Mesenchymal stem cell (in vitro differentiated cells and primary cell): ENCODE measurements at regions not wholly inside any gene's neighbourhood (a gene's known extent, or its start where the extent isn't known, plus 50 kb on each side); places are given as distances from the start of the nearest gene placed in this dataset.

ENCODE experiments used
- DNase-seq: peaks from one replicate; pipeline ENCODE4 v3.0.0-alpha.2; 2013
- H2AFZ ChIP-seq: one replicate; pipeline ENCODE4 v1.6.1; 2013; ENCODE audit warnings: low read depth, mild to moderate bottlenecking, control low read depth, inconsistent platforms, low read length, moderate library complexity
- H2AK5ac ChIP-seq: 2 replicates; pipeline ENCODE4 v1.6.1; 2013; ENCODE audit warnings: low read length, moderate library complexity, mild to moderate bottlenecking, inconsistent platforms; ENCODE audit not compliant: severe bottlenecking
- H2BK120ac ChIP-seq: one replicate; pipeline ENCODE4 v1.6.1; 2013; ENCODE audit warnings: low read depth, mild to moderate bottlenecking, inconsistent platforms, low read length, moderate library complexity
- H2BK12ac ChIP-seq, 2 experiments: one replicate each; pipeline ENCODE4 v1.6.1; 2013; ENCODE audit warnings: inconsistent platforms in 2 of 2, low read length in 2 of 2, mild to moderate bottlenecking in 2 of 2, moderate library complexity in 2 of 2, control low read depth in 1 of 2
- H2BK15ac ChIP-seq: one replicate; pipeline ENCODE4 v1.6.1; 2013; ENCODE audit warnings: mild to moderate bottlenecking, low read depth, inconsistent platforms; ENCODE audit not compliant: poor library complexity, severe bottlenecking
- H2BK5ac ChIP-seq: 2 replicates; pipeline ENCODE4 v1.6.1; 2013; ENCODE audit warnings: low read depth, mild to moderate bottlenecking, low read length, control low read depth, inconsistent platforms; ENCODE audit not compliant: poor library complexity, severe bottlenecking
- H3K14ac ChIP-seq, 2 experiments: one replicate each; pipeline ENCODE4 v1.6.1; 2013; ENCODE audit warnings: inconsistent platforms in 2 of 2, low read length in 2 of 2, control low read depth in 1 of 2, mild to moderate bottlenecking in 1 of 2, moderate library complexity in 1 of 2
- H3K18ac ChIP-seq, 2 experiments: one replicate each; pipeline ENCODE4 v1.6.1; 2013; ENCODE audit warnings: inconsistent platforms in 2 of 2, low read length in 2 of 2, control low read depth in 1 of 2, low read depth in 1 of 2, mild to moderate bottlenecking in 1 of 2
- H3K23ac ChIP-seq, 2 experiments: one replicate each; pipeline ENCODE4 v1.6.1; 2013; ENCODE audit warnings: inconsistent platforms in 2 of 2, low read length in 2 of 2, mild to moderate bottlenecking in 2 of 2, moderate library complexity in 2 of 2, control low read depth in 1 of 2
- H3K27ac ChIP-seq: 2 replicates; pipeline ENCODE4 v1.5.1; 2013; ENCODE audit warnings: mild to moderate bottlenecking, moderate library complexity, low read length, control low read depth, inconsistent platforms; ENCODE audit not compliant: poor library complexity, severe bottlenecking
- H3K27me3 ChIP-seq, 2 experiments: 2 replicates each; pipeline versions ENCODE4 v1.6.1 to v1.7.0; 2013; ENCODE audit warnings: low read length in 2 of 2, mild to moderate bottlenecking in 2 of 2, moderate library complexity in 2 of 2, control low read depth in 1 of 2, inconsistent platforms in 1 of 2; ENCODE audit not compliant: control insufficient read depth in 1 of 2, insufficient read depth in 1 of 2
- H3K36me3 ChIP-seq, 2 experiments: 2 replicates each; pipeline versions ENCODE4 v1.6.1 to v1.7.0; 2013; ENCODE audit warnings: low read length in 2 of 2, control low read depth in 1 of 2, inconsistent platforms in 1 of 2, low read depth in 1 of 2, mild to moderate bottlenecking in 1 of 2; ENCODE audit not compliant: insufficient read depth in 2 of 2, control insufficient read depth in 1 of 2
- H3K4ac ChIP-seq, 2 experiments: one replicate each; pipeline ENCODE4 v1.6.1; 2013; ENCODE audit warnings: inconsistent platforms in 2 of 2, low read length in 2 of 2, mild to moderate bottlenecking in 2 of 2, moderate library complexity in 2 of 2, control low read depth in 1 of 2, low read depth in 1 of 2
- H3K4me1 ChIP-seq: 2 replicates; pipeline ENCODE4 v1.6.1; 2013; ENCODE audit warnings: low read depth, low read length, control low read depth; ENCODE audit not compliant: control insufficient read depth, insufficient read depth
- H3K4me2 ChIP-seq: 2 replicates; pipeline ENCODE4 v1.6.1; 2013; ENCODE audit warnings: low read length, mild to moderate bottlenecking, inconsistent platforms; ENCODE audit not compliant: poor library complexity, severe bottlenecking
- H3K4me3 ChIP-seq, 2 experiments: 2 replicates each; pipeline versions ENCODE4 v1.5.1 to v1.7.0; 2013; ENCODE audit warnings: low read length in 2 of 2, mild to moderate bottlenecking in 2 of 2, control low read depth in 1 of 2, low read depth in 1 of 2; ENCODE audit not compliant: insufficient read depth in 1 of 2
- H3K79me1 ChIP-seq: replicated peaks from 2 replicates; pipeline ENCODE4 v1.6.1; 2013; ENCODE audit warnings: mild to moderate bottlenecking, control low read depth, low read length, inconsistent platforms; ENCODE audit not compliant: poor library complexity, severe bottlenecking
- H3K9ac ChIP-seq: 2 replicates; pipeline ENCODE4 v1.7.0; 2013; ENCODE audit warnings: mild to moderate bottlenecking, low read length, moderate library complexity
- H3K9me3 ChIP-seq: 2 replicates; pipeline ENCODE4 v1.7.0; 2013; ENCODE audit warnings: mild to moderate bottlenecking, low read length; ENCODE audit not compliant: control insufficient read depth
- H4K8ac ChIP-seq: one replicate; pipeline ENCODE4 v1.6.1; 2013; ENCODE audit warnings: inconsistent platforms, mild to moderate bottlenecking, low read length, moderate library complexity
- H4K91ac ChIP-seq: one replicate; pipeline ENCODE4 v1.6.1; 2013; ENCODE audit warnings: mild to moderate bottlenecking, low read length, inconsistent platforms
- WGBS: methylation state at CpG from one replicate; pipeline ENCODE4 v1.1.7; 2013; ENCODE audit warnings: mixed read lengths; 5-methylcytosine and 5-hydroxymethylcytosine counted together

- H3K4me1 ChIP-seq: no peaks in the 10 kb centered on the region
- H3K23ac ChIP-seq: no peak overlapping the region
- H2AFZ ChIP-seq: no peak overlapping the region
- no peak overlapping the region for H4K91ac ChIP-seq
- no peak overlapping the region for H3K9ac ChIP-seq
- WGBS: 96% methylated on average over 3 of the region's 3 CpGs
- H3K36me3 ChIP-seq: no peaks in the 10 kb centered on the region
- no peak overlapping the region for H2AK5ac ChIP-seq
- no peak overlapping the region for H3K18ac ChIP-seq
- no peaks in the 10 kb centered on the region for H3K79me1 ChIP-seq
- peaks cover 0 to 11% of the 10 kb centered on the region in 2 experiments for H3K27me3 ChIP-seq
- no peak overlapping the region for H2BK15ac ChIP-seq
- H3K14ac ChIP-seq: no peak overlapping the region
- H2BK12ac ChIP-seq: no peak overlapping the region
- no peak for DNase-seq
- H3K4me3 ChIP-seq: no peak overlapping the region
- H3K9me3 ChIP-seq: no peaks in the 10 kb centered on the region
- no peak overlapping the region for H3K27ac ChIP-seq
- H2BK120ac ChIP-seq: no peak overlapping the region
- no peak overlapping the region for H3K4ac ChIP-seq
- H2BK5ac ChIP-seq: no peak overlapping the region
- no peak overlapping the region for H3K4me2 ChIP-seq
- H4K8ac ChIP-seq: no peak overlapping the region
These were observed 81.6 kb upstream of the PPP2R5A start for GRCh38 chr1:212203630-212204029.

- no peak overlapping the region for H2AFZ ChIP-seq
- no peak overlapping the region for H3K9ac ChIP-seq
- WGBS: 83% methylated on average over 1 of the region's 1 CpG
- no peak overlapping the region for H4K91ac ChIP-seq
- H3K18ac ChIP-seq: no peak overlapping the region
- no peak overlapping the region for H3K4ac ChIP-seq
- H2BK120ac ChIP-seq: no peak overlapping the region
- no peak overlapping the region for H3K23ac ChIP-seq
- H3K4me3 ChIP-seq: no peak overlapping the region
- no peak overlapping the region for H2BK5ac ChIP-seq
- no peak overlapping the region for H3K14ac ChIP-seq
- H3K36me3 ChIP-seq: no peaks in the 10 kb centered on the region
- H3K27ac ChIP-seq: no peak overlapping the region
- no peak for DNase-seq
- H3K4me1 ChIP-seq: no peaks in the 10 kb centered on the region
- H3K9me3 ChIP-seq: no peaks in the 10 kb centered on the region
- no peak overlapping the region for H3K4me2 ChIP-seq
- no peak overlapping the region for H2AK5ac ChIP-seq
- no peak overlapping the region for H4K8ac ChIP-seq
- no peaks in the 10 kb centered on the region for H3K79me1 ChIP-seq
- H3K27me3 ChIP-seq: peaks cover 0 to 25% of the 10 kb centered on the region in 2 experiments
- H2BK15ac ChIP-seq: no peak overlapping the region
- no peak overlapping the region for H2BK12ac ChIP-seq
These were observed 80.2 kb upstream of the PPP2R5A start for GRCh38 chr1:212205006-212205405.

DNA sequence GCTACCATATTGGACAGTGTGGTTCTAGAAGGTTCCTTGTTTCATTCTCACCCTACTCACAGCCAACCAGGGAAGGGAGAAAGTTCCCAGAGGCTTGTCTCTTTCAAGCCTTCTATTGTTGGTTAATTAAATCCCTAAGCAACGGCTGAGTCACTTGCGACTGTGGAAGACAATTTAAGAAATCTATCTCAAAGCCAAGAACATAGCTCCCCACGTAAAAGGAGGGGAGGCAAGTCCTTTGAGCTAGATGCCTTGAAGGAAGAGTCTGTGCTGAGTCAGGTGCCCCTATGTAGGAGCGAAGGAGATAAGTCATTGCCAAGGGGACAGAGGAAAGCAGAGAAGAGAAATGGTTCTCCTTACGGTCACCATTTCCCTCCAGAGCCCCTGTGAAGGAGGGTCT, 79.4 kb upstream of the PPP2R5A start:
- H3K18ac ChIP-seq: no peak overlapping the region
- H3K79me1 ChIP-seq: no peaks in the 10 kb centered on the region
- no peaks in the 10 kb centered on the region for H3K9me3 ChIP-seq
- H4K91ac ChIP-seq: no peak overlapping the region
- no peak overlapping the region for H3K4me3 ChIP-seq
- no peak overlapping the region for H3K4me2 ChIP-seq
- H2AFZ ChIP-seq: no peak overlapping the region
- H3K27ac ChIP-seq: no peak overlapping the region
- no peak overlapping the region for H3K9ac ChIP-seq
- H3K4me1 ChIP-seq: no peaks in the 10 kb centered on the region
- no peak overlapping the region for H2AK5ac ChIP-seq
- H2BK120ac ChIP-seq: no peak overlapping the region
- DNase-seq: no peak
- no peak overlapping the region for H2BK5ac ChIP-seq
- 89% methylated on average over 5 of the region's 5 CpGs for WGBS
- H3K4ac ChIP-seq: no peak overlapping the region
- no peak overlapping the region for H4K8ac ChIP-seq
- no peak overlapping the region for H3K23ac ChIP-seq
- no peak overlapping the region for H3K14ac ChIP-seq
- no peaks in the 10 kb centered on the region for H3K36me3 ChIP-seq
- no peak overlapping the region for H2BK15ac ChIP-seq
- no peak overlapping the region for H2BK12ac ChIP-seq
- H3K27me3 ChIP-seq: peaks cover 0 to 25% of the 10 kb centered on the region in 2 experiments

DNA sequence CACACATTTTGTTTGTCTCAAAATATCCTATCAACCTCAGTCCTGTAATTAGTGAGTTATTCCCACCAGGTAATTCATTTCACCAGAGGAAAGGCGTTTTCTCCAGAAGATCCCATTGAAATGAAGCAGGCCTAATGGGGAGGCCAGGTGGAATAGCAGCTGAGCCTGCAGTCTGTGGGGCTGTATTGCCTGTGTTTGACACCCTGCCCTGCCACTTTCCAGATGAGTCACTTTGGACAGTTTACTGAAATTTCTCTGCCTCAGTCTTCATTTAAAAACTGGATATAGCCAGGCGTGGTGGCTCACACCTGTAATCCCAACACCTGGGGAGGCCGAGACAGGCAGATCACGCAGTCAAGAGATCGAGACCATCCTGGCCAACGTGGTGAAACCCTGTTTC, 78.1 kb upstream of the PPP2R5A start:
- no peaks in the 10 kb centered on the region for H3K36me3 ChIP-seq
- H4K91ac ChIP-seq: no peak overlapping the region
- H3K14ac ChIP-seq: no peak overlapping the region
- no peak overlapping the region for H3K27ac ChIP-seq
- H3K9me3 ChIP-seq: no peaks in the 10 kb centered on the region
- H3K18ac ChIP-seq: no peak overlapping the region
- no peak overlapping the region for H2BK15ac ChIP-seq
- no peak overlapping the region for H3K4me2 ChIP-seq
- no peak overlapping the region for H4K8ac ChIP-seq
- H3K27me3 ChIP-seq: peaks cover 0 to 30% of the 10 kb centered on the region in 2 experiments
- H3K9ac ChIP-seq: no peak overlapping the region
- no peak overlapping the region for H3K4me3 ChIP-seq
- H3K23ac ChIP-seq: no peak overlapping the region
- 89% methylated on average over 6 of the region's 6 CpGs for WGBS
- H3K4me1 ChIP-seq: no peaks in the 10 kb centered on the region
- DNase-seq: no peak
- no peak overlapping the region for H2AK5ac ChIP-seq
- no peaks in the 10 kb centered on the region for H3K79me1 ChIP-seq
- no peak overlapping the region for H2AFZ ChIP-seq
- H2BK120ac ChIP-seq: no peak overlapping the region
- no peak overlapping the region for H2BK5ac ChIP-seq
- H3K4ac ChIP-seq: no peak overlapping the region
- H2BK12ac ChIP-seq: no peak overlapping the region
